MV-4-11 (cell line): ENCODE measurements at regions not wholly inside any gene's neighbourhood (a gene's known extent, or its start where the extent isn't known, plus 50 kb on each side); places are given as distances from the start of the nearest gene placed in this dataset.
"Not testable (repeated sequence)": the region's sequence is repeated elsewhere in the genome, so short reads cannot be mapped to it uniquely, and the experiment has no call there.

ENCODE experiments used
- DNase-seq: peaks from one replicate; lab custom pipeline; 2025; lab: John Stamatoyannopoulos, UW

DNA sequence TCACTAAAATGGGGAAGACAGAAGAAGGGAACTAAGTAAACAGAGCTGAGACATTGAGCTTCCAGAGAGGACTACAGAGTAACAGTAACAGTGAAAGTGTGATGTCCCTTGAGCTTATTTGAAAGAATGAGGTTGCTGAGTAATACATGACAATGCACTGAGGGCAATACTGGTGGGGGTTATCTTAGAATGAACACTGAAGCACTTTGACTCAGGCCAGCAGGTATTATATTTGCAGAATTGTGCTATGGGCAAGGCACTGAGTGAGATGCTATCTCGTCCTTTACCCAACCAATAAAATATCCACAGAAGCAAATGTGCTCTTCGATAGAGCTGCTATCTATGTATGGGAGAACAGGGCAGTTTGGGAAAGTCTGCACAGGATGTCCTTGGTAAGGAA lies 133.2 kb downstream of the DISP1 start:
- no peak for DNase-seq

DNA sequence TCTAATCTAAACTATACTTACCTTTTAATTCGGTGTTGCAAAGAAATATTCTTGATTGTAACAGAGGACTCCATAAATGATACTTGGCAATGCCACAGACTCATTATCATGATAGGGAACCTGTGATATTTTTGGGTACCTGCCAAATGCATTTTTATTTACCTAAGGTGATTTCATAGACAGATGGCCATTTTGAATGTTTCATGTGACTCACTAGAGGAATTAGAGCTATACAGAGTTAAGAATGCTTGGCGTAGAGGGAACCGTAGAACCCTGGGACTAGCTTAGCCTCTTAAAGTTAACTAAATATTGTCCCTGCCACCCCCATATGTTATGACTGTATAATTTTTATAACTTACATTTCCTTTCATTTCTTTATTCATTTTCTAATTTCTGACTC lies 136.1 kb downstream of the DISP1 start:
- DNase-seq: no peak

DNA sequence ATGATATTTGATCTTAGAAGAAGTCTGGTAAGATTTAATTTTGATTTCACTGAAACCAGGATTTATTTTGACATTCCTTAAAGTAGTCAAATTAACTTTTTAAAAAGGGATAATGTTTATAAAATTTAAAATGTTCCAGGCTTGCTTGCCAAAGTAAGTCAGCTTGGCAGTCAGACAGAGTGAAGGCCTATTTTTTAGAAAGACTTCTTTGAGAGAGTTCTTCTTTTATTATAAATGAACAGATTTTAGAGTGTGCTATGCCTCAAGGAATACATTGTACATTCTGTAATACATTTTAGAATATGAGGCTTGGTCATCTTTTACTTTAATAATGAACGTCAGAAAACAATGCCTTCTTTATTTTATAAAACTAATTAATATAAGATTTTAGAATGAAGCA lies 138.7 kb downstream of the DISP1 start:
- DNase-seq: no peak

DNA sequence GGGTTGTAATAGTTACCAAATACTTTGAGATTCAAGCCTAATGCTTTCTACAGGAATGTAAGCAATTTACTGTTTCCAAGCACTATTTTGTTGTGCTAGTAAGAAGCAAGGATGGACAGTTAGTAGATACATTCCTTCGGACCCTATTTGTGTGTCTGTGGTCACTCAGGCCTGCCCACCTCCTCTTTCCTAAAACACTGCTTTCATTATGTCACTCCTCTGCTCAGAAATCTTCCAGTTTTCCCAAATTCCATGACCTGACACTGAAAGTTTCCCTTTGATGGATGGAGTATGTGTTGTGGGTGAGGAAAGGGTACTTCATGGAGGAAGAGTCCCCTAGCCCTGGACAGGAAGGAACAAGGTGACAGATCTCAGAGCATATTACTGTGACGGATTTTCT lies 141.1 kb downstream of the DISP1 start:
- no peak for DNase-seq

DNA sequence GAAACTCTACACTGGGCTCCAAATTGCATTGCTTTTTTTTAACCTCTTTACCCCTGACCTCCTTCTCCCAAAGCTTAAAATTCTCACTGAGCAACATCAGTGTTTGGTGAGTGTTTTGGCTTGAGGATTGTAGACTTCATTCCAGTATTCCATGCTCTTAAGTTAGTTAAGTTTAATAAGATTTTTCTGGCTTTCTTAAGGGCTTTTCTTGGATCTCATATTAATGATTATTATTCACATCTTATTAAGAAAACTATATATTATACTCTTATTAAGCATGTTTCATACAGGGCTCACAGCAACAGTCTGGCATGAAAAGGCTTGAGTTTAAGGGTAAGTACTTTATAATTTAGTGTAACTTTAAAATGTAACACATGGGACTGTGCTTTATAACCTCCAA lies 141.8 kb downstream of the DISP1 start:
- no peak for DNase-seq

DNA sequence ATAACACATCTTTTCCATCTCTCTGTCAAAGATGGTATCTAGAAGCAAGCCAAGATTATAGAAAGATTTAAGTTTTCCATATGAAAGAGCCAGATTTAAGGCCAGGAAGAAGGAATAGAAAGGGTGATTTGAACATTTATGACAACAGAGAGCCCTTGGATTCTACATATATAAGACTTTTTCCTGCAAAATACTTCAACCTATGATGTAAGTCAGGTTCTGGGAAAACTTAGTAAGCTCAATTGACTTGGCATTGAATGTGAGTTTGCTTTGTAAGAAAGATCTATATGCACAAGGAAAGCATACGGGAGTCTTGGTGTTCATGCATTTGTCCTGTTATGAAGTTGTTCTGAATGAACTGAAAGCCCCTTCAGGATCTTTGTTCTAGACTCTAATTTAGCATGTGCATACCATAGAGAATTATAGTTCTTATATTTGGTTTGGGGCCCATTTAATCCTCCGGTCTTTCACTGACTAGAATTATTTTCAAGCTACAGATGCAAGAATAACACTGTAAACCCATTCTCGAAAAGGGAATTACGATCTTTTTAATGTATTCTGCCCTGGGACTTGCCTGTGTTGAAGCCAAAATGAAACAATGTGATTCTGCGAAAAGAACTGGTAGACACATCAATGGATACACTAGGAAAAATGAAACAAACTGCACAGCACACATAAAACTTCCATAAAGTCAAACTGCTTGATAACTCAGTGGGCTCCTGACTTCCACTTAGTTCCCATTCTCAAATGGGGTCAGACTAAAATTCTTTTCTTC lies 152.8 kb downstream of the DISP1 start:
- no peak for DNase-seq

DNA sequence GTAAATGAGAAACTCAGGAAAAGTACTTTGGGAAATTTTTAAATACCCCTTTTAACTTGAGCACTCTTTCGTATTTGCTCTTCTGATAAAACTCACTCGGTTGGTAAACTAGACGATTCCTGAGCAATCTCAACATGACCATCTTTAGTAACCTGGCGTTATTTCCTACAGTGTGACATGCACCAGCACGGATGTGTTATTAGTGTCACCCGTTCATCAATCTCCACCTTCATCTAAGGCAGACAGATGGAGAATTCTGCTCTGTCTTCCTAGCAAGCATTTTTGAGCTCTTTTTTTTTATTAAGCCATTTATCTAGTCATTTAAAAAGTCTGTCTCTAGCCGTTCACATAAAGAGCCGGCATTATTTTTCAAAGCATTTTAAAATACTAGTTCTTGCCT lies 155.2 kb downstream of the DISP1 start:
- DNase-seq: no peak

DNA sequence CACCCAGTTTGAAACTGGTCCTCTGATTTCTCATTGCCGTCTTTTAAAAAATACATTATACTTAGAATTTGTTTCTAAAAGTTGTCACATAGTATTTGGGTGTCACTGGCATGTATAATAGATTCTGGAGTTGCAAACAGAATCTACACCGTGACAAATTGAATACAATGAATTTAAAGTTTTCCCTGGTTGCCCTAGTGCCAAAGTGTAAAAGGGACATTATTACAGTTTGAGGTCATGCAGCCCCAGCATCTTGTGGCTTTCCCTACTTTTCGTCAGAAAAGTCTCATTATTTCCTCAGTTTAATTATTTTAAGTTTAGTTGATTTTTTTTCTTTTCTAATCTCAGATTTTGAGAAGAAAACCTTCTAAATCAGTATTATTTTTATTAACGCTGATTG lies 155.9 kb downstream of the DISP1 start:
- no peak for DNase-seq

DNA sequence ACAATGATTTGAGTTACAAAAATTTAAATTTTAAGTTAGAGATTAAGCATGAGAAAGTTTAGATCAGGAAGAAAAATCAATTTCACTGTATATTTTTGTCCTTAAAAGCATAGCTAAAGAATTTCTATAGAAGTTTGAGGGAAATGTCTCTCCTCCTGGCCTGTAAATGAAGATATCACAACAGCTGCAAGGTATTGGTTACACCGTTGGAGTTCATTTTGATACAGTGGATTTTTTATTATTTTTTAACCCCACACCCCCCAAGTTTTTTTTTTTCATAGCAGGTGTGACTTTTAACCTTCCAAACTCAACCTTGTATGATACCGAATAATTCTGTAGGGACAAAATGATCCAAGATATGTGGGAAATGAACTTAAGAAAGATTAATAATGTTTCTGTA lies 156.3 kb downstream of the DISP1 start:
- DNase-seq: no peak

DNA sequence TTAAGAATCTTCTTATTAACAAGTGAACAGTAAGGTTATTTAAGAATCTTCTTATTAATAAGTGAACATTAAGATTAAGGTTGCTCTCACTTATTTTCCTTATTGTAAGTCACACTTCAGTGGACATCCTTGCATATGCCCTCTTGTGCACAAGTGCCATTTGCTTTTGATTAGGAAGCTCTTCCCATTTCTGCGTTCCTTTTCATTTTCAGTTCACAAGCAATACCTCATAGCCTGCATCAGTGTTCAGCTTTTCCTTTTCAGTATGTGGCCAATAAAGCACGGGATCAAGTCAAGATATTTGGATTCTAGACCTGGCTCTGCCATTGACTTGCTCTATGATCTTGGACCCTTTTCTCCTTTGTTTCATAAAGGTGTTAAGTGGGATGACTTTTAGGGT lies 158.7 kb downstream of the DISP1 start:
- no peak for DNase-seq

DNA sequence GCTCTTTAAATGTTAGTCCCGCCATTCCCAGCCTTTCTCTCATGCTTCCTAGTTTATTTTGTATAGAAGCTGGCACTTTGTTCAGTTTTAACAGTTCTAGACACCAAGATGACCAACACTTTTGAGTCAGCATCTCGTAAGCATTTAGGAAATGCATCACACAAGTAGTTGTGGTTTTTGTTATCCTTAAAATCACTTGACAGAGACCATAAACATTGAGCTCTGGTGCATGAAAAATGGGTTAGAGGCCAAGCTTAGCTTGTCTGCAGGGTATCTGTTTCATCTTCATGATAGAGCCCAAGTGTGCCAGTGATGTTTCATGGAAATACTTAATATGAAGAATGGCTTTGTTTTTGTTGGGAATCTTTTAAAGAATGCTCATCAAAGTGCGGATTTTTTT lies 159.7 kb downstream of the DISP1 start:
- no peak for DNase-seq

DNA sequence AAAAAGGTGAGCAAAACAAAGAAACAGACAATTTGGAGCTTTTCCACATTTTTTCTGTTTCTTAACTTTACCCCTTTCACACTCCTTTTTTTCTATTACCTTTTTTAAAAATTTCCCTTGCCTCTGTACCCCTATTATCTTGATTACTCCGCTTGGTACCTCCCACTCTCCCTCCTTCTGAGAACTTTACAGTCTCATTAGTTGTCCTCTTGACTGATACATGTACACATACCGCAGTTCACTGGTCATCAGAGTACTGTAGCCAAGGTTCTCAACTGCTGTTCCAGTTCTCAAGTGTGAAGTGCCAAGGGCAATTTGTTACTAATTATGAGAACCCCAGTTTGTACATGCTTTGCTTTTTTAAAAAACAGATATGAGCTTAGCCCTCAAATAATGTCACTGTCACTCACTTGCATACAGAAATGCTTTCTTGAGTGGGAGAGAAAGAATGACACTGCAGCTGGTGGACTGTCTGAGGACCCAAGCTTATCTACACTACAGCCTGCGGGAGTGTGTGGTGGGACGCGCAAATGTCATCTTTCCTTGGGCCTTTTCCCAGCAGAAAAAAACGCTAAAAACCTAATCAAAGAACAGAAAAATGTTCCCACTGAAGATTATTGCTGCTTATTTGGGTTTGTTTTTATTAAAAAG lies 160.8 kb downstream of the DISP1 start:
- DNase-seq: no peak

DNA sequence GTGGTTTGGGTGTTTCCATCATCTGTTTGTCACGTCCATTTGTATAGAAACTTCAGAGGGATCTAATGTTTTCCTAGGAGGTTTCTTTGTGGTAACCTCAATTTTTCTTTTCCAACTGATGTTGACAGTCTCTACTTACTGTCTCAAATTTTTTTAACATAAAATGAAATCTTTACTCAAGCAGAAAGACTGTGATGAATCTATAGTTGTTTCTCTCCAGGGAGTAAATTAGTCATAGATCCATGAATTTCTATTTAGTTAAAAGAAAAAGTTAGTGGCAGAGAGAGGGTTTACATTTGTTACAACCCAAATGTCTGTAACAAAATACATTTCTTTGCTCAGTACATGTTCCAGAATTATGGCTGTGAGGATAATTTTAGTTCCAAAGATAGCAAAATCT lies 161.6 kb downstream of the DISP1 start:
- no peak for DNase-seq

DNA sequence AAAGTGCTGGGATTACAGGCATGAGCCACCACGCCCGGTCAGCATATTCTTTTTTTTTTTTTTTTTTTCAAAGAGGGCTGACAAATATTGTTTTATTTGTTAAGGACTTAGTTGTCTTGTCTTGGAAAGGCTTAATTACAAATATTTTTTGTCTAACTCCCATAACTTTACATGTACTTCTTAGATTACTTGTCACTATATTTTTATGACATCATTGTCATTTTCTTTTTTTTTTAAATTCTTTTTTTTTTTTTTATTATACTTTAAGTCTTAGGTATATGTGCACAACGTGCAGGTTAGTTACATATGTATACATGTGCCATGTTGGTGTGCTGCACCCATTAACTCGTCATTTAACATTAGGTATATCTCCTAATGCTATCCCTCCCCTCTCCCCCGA lies 162.5 kb downstream of the DISP1 start:
- not testable (repeated sequence) for DNase-seq

DNA sequence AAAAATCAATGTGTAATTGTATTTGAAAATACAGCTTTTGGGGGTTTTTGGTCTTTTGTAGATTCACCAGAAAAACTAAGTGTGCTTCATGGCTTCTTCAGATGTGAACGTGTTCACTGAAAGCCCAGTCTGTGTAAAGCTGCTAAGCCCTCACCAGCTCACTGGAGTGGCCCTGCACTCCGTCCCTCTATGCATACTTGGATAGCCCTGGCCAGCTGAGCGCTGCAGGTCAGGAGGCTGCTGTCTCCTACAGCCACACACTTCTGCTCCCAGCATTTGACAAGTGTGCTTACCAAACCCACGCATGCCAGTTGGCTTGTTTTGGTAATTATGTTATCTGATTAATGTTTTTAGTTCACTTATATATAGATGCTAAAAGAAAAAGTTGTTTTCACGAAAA lies 163.5 kb downstream of the TLR5 start:
- DNase-seq: no peak

DNA sequence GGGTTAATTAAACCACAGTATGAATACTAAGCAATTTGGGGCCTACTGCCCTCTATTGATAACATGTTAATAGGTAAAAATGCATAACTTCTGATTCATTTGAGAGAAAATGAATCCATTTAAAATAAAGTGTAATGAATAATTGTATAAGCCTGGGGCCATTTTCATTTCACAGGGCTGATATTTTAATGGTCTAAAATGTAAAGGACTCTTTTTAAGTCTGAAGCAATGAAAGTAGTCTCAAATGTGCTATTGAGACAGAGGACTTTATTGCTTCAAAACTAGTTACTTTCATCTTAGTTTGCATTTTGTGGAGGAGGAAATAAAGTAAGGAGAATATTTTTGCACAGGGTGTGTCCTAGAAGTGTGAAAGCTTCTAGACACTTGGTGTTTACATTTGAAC lies 155.4 kb downstream of the TLR5 start:
- no peak for DNase-seq

DNA sequence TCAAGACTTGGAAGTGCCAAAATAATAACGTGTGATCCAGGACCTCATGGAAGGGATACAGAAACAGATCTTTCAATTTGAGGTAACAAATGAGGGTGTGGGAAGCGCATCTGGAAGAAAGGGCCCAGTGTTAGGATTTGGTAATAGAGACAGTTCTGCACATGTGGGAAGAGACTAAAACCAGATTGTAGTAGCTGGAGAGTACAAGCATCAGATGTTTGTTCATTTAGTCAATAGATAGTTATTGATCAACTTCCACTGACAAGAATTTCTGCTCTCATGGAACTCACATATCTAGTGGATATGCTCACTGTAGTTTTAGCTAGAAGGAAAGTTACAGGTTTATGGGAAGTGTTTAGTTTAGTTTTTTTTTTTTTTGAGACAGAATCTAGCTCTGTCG lies 153.6 kb downstream of the TLR5 start:
- no peak for DNase-seq

DNA sequence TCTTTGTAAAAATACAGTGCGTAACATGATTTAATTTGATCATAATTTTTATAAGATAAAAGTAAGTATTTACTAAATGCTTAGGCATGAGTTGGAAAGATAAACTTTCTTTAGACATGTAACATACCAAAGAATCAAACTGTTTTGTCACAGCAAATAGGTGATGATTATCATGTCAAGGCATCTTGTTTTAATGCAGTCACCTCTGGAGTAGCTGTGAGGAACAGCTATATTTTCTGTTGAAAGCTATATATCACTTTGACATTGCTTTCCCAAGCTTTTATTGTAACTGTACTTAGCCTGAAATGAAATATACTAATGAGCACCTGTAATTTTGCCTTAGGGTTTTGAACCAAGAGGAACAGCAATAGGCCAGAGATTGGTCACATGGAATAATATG lies 151.9 kb downstream of the TLR5 start:
- no peak for DNase-seq

DNA sequence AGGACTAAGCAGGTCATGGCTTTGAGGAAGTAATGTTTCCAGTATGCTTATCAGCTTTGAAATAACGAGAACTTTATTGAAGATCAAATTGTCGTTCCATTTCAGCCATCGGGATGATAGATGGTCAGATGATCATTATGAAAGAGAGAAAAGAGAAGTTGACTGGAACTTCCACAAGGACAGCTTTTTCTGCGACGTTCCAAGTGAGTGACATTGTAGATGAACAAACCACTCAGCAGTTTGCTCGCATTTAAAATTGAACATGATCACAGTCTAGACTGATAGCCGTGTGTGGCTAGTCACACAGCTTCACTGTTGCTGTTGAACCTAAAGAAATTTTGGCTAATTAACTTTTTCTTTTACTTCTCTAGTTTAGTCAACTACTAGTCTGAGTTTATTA lies 151.1 kb downstream of the TLR5 start:
- DNase-seq: no peak

DNA sequence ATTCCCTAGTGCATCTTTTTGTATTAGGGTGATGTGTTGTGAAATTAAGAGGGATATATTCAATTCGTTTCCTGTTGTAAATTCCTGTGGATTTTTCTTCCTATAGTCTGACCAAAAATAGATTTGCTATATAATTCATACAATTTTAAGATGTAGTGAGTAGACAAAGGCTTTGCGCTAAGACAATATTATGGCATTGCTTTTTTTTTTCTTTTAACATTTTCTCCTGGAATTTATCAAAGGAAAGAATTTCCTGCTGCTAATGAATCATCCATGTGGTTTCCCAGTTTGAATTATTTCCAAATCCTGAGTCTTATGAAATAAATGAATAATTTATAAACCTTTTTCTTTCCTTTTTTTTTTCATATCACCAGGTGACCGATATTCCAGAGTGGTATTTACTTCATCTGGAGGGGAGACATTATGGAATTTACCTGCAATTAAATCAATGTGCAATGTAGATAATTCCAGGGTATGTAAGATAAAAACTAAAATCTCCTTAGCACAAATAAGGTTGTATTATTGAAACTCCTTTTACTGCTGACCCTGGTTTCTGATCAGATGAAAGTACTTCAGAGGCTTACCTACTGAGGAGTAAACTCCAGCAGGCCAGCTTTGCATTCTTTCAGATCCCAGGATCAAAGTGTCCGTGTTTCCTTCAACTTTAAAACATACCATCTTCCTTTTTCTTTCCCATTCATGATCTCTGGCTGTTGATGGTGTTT lies 148.4 kb downstream of the TLR5 start:
- DNase-seq: no peak

DNA sequence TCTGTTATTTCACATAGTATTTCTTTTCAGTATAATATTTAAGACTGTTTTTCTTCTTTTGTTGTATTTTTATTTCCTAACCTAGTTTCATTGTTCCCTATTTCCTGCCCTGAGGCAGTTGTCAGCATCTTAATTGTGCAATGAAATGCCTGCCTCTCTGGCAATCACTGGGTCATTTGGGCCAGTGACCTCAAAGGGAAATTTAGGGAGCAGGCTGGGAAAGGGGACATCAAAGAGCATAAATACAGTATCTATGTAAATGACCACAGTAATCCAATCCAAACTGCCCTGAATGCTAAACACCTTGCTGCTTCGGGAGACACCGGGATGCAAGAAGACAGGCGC lies 147.8 kb downstream of the TLR5 start:
- DNase-seq: no peak

DNA sequence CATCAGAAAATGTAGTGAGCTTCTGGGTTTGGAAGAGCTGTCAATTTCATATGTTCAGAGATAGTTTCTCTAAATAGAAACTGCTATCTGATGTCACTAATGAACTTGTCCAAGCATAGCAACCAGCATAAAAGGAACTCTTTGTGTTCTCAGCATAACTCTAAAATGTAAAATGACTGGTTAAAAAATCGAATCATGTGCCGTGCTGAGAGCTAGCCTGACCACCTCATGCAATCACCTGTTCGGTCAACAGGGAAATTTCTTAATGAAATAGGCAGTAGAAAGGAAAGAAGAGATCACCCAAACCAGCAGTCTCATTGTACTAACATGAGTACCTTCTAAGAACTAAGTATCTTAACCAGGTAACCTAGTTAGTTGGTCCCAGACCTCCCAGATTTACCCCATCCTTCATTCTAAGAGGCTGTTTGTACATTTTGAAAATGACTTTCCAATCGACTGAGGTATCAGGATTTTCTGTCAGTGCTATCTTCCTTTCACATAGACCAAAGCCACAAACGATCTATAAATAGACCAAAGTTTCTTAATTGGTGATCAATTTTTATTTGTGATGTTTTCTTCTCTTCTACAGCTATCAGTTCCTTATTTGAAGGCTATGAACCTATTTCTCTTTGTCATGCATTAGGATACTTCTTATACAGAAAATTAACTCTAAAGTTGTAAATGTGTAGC lies 147.3 kb downstream of the TLR5 start:
- DNase-seq: no peak
